Lower leg skin (tissue), 4 donors: ENCODE measurements at regions not wholly inside any gene's neighbourhood (a gene's known extent, or its start where the extent isn't known, plus 50 kb on each side); places are given as distances from the start of the nearest gene placed in this dataset.

Source experiments
- DNase-seq, 2 donors: peaks; one replicate each; pipeline ENCODE4 v3.0.0-alpha.2; 2019; ENCODE audit warnings: low spot score in 2 of 2
- H3K4me3 ChIP-seq: fragments of 200-600 bp; sonication (generic); 2 replicates; pipeline ENCODE4 v1.5.1; 2017; ENCODE audit warnings: mild to moderate bottlenecking, low read depth; ENCODE audit not compliant: poor library complexity, severe bottlenecking
- CTCF ChIP-seq, 3 donors: fragments of 450-650 bp; IDR thresholded peaks; one replicate each; pipeline ENCODE4 v1.5.1; 2016; ENCODE audit warnings: antibody characterized with exemption in 3 of 3, mild to moderate bottlenecking in 3 of 3, moderate library complexity in 2 of 3
- POLR2A ChIP-seq, 2 donors: fragments of 450-650 bp; IDR thresholded peaks; one replicate each; pipeline ENCODE4 v1.6.1; 2016 to 2017; ENCODE audit warnings: antibody characterized with exemption in 2 of 2, mild to moderate bottlenecking in 1 of 2, moderate library complexity in 1 of 2
- WGBS, 2 donors: methylation state at CpG; one replicate each; pipeline ENCODE4 v1.1.5; 2018; 5-methylcytosine and 5-hydroxymethylcytosine counted together
- intact Hi-C: fragments of 100-400 bp; cut with DNase I; formaldehyde crosslinking; loops from one replicate; pipeline ENCODE4 v1.15.0; 2023; ENCODE audit warnings: low total_unique reads

- DNase-seq, result no peak
- TF ChIP-seq POLR2A (IDR thresholded peaks at IDR 0.05) (no peak), CTCF (IDR thresholded peaks at IDR 0.05) (no peak)
- intact Hi-C loops, result no loop called here
- 91 to 93% methylated on average over 1 of the region's 1 CpG for WGBS, 2 donors
- no peak overlapping the region for H3K4me3 ChIP-seq
These were observed 384.5 kb upstream of the PIK3R1 start for GRCh38 chr5:67831048-67831447.

- 62% methylated on average over 7 of the region's 7 CpGs for WGBS, 2 donors
- TF ChIP-seq CTCF (IDR thresholded peaks at IDR 0.05), result no peak
- TF ChIP-seq POLR2A (IDR thresholded peaks at IDR 0.05), result no peak
- no peak overlapping the region for H3K4me3 ChIP-seq
- intact Hi-C loops, result no loop called here
- DNase-seq, result no peak
These were observed 388.0 kb upstream of the PIK3R1 start for GRCh38 chr5:67827541-67827940.

GRCh38 chr5:67824852-67825251, 390.7 kb upstream of the PIK3R1 start:
- WGBS, 2 donors, result 94 to 96% methylated on average over 3 of the region's 3 CpGs
- TF ChIP-seq POLR2A (IDR thresholded peaks at IDR 0.05), result no peak
- no peak for TF ChIP-seq CTCF (IDR thresholded peaks at IDR 0.05)
- intact Hi-C loops, result no loop called here
- H3K4me3 ChIP-seq, result no peak overlapping the region
- no peak for DNase-seq

GRCh38 chr5:67817652-67818051, 397.9 kb upstream of the PIK3R1 start:
- intact Hi-C loops, result no loop called here
- H3K4me3 ChIP-seq, result no peak overlapping the region
- no peak for TF ChIP-seq CTCF (IDR thresholded peaks at IDR 0.05)
- no peak for TF ChIP-seq POLR2A (IDR thresholded peaks at IDR 0.05)
- no peak for DNase-seq
- 94 to 97% methylated on average over 14 of the region's 14 CpGs for WGBS, 2 donors

- no peak overlapping the region for H3K4me3 ChIP-seq
- no peak for DNase-seq
- intact Hi-C loops, result no loop called here
- TF ChIP-seq POLR2A (IDR thresholded peaks at IDR 0.05) (no peak), CTCF (IDR thresholded peaks at IDR 0.05) (no peak)
These were observed 399.1 kb upstream of the PIK3R1 start for GRCh38 chr5:67816456-67816855.
